SU-DHL-6 (cell line): ENCODE measurements at regions not wholly inside any gene's neighbourhood (a gene's known extent, or its start where the extent isn't known, plus 50 kb on each side); places are given as distances from the start of the nearest gene placed in this dataset.

Source experiments
- CTCF ChIP-seq: fragments of 200-600 bp; sonication (generic); IDR thresholded peaks from one replicate; pipeline ENCODE4 v1.5.1; 2017; ENCODE audit warnings: antibody characterized with exemption, mild to moderate bottlenecking, low read length, moderate library complexity; ENCODE audit not compliant: insufficient read depth, poor library complexity, severe bottlenecking
- EZH2phosphoT487 ChIP-seq: fragments of 200-600 bp; sonication (generic), shearing (Covaris generic); conservative IDR thresholded peaks from 2 replicates; pipeline ENCODE4 v1.6.1; 2018; ENCODE audit warnings: mild to moderate bottlenecking, antibody characterized with exemption, low read length, moderate library complexity, mixed read lengths

GRCh38 chr6:1544603-1545002 is 65.1 kb upstream of the FOXC1 start:
- TF ChIP-seq CTCF (no peak), EZH2phosphoT487 (no peak)
